Liver (tissue), 8 donors: ENCODE measurements at regions not wholly inside any gene's neighbourhood (a gene's known extent, or its start where the extent isn't known, plus 50 kb on each side); places are given as distances from the start of the nearest gene placed in this dataset.

Experiments used
- DNase-seq: peaks from one replicate; pipeline ENCODE4 v3.0.0-alpha.2; 2017; ENCODE audit warnings: low spot score
- H3K27ac ChIP-seq, 2 donors: one replicate each; pipeline ENCODE4 v1.7.0; 2013; ENCODE audit warnings: inconsistent platforms in 2 of 2, low read length in 2 of 2, control low read depth in 1 of 2, low read depth in 1 of 2, mild to moderate bottlenecking in 1 of 2
- H3K27me3 ChIP-seq, 4 donors: one replicate each; pipeline versions ENCODE4 v1.6.1 to v1.7.0; 2013; ENCODE audit warnings: low read length in 3 of 4, inconsistent platforms in 1 of 4, mild to moderate bottlenecking in 1 of 4, moderate library complexity in 1 of 4; ENCODE audit not compliant: control insufficient read depth in 4 of 4, insufficient read depth in 4 of 4
- H3K36me3 ChIP-seq, 4 donors: one replicate each; pipeline versions ENCODE4 v1.6.1 to v1.7.0; 2013; ENCODE audit warnings: low read length in 3 of 4, mild to moderate bottlenecking in 3 of 4, low read depth in 1 of 4, moderate library complexity in 1 of 4; ENCODE audit not compliant: control insufficient read depth in 4 of 4, insufficient read depth in 3 of 4
- H3K4me1 ChIP-seq, 4 donors: one replicate each; pipeline versions ENCODE4 v1.6.1 to v1.7.0; 2013; ENCODE audit warnings: low read length in 3 of 4, mild to moderate bottlenecking in 3 of 4, moderate library complexity in 1 of 4; ENCODE audit not compliant: control insufficient read depth in 4 of 4, insufficient read depth in 4 of 4
- H3K4me3 ChIP-seq, 3 donors: one replicate each; pipeline versions ENCODE4 v1.6.1 to v1.7.0; 2013; ENCODE audit warnings: low read length in 3 of 3, control low read depth in 1 of 3, low read depth in 1 of 3, mild to moderate bottlenecking in 1 of 3
- H3K9ac ChIP-seq, 2 donors: one replicate each; pipeline ENCODE4 v1.7.0; 2013; ENCODE audit warnings: low read length in 2 of 2, mild to moderate bottlenecking in 2 of 2, moderate library complexity in 2 of 2, control low read depth in 1 of 2, low read depth in 1 of 2
- H3K9me3 ChIP-seq, 4 donors: one replicate each; pipeline versions ENCODE4 v1.6.1 to v1.7.0; 2013; ENCODE audit warnings: low read length in 3 of 4; ENCODE audit not compliant: control insufficient read depth in 4 of 4
- EGR1 ChIP-seq, 2 donors: IDR thresholded peaks; 2 replicates each; pipeline ENCODE4 v1.6.1; 2016 to 2018; ENCODE audit warnings: antibody characterized with exemption in 2 of 2, low read depth in 2 of 2
- FOXA1 ChIP-seq: IDR thresholded peaks from 2 replicates; pipeline ENCODE4 v1.6.1; 2016; ENCODE audit warnings: antibody characterized with exemption
- FOXA2 ChIP-seq: IDR thresholded peaks from 2 replicates; pipeline ENCODE4 v1.6.1; 2016; ENCODE audit warnings: antibody characterized with exemption
- GABPA ChIP-seq, 2 donors: IDR thresholded peaks in 1 of 2; conservative IDR thresholded peaks in 1 of 2; 2 replicates each; pipeline ENCODE4 v1.6.1; 2016; ENCODE audit warnings: antibody characterized with exemption in 2 of 2, mild to moderate bottlenecking in 1 of 2, moderate library complexity in 1 of 2
- HNF4A ChIP-seq, 2 donors: conservative IDR thresholded peaks; 2 replicates each; pipeline ENCODE4 v1.6.1; 2016; ENCODE audit warnings: antibody characterized with exemption in 2 of 2, mild to moderate bottlenecking in 2 of 2
- HNF4G ChIP-seq: IDR thresholded peaks from 2 replicates; pipeline ENCODE4 v1.6.1; 2016; ENCODE audit warnings: antibody characterized with exemption
- JUND ChIP-seq, 2 donors: IDR thresholded peaks; 2 replicates each; pipeline ENCODE4 v1.6.1; 2016; ENCODE audit warnings: antibody characterized with exemption in 2 of 2
- MAX ChIP-seq: IDR thresholded peaks from 2 replicates; pipeline ENCODE4 v1.6.1; 2016; ENCODE audit warnings: antibody characterized with exemption
- NR2F2 ChIP-seq: IDR thresholded peaks from 2 replicates; pipeline ENCODE4 v1.6.1; 2016; ENCODE audit warnings: antibody characterized with exemption
- RAD21 ChIP-seq, 2 donors: IDR thresholded peaks; 2 replicates each; pipeline ENCODE4 v1.6.1; 2016; ENCODE audit warnings: antibody characterized with exemption in 2 of 2, mild to moderate bottlenecking in 2 of 2
- RXRA ChIP-seq, 2 donors: IDR thresholded peaks; 2 replicates each; pipeline ENCODE4 v1.6.1; 2017 to 2018; ENCODE audit warnings: antibody characterized with exemption in 2 of 2, mild to moderate bottlenecking in 1 of 2
- SP1 ChIP-seq: IDR thresholded peaks from 2 replicates; pipeline ENCODE4 v1.6.1; 2018; ENCODE audit warnings: antibody characterized with exemption, mild to moderate bottlenecking
- TAF1 ChIP-seq: conservative IDR thresholded peaks from 2 replicates; pipeline ENCODE4 v1.6.1; 2016; ENCODE audit warnings: antibody characterized with exemption, mild to moderate bottlenecking
- YY1 ChIP-seq: IDR thresholded peaks from 2 replicates; pipeline ENCODE4 v1.6.1; 2016; ENCODE audit warnings: antibody characterized with exemption, mild to moderate bottlenecking
- WGBS: extraction: QIAGEN DNeasy Blood & Tissue Kit; methylation state at CpG from one replicate; pipeline ENCODE4 v1.1.7; 2013; 5-methylcytosine and 5-hydroxymethylcytosine counted together
- TF ChIP-seq, protein P1 (sequence below): IDR thresholded peaks from 2 replicates; pipeline ENCODE4 v1.6.1; 2016; ENCODE audit warnings: antibody characterized with exemption
- TF ChIP-seq, protein P2 (sequence below): IDR thresholded peaks from 2 replicates; pipeline ENCODE4 v1.6.1; 2016; ENCODE audit warnings: antibody characterized with exemption, mild to moderate bottlenecking
- TF ChIP-seq, protein P3 (sequence below): IDR thresholded peaks from 2 replicates; pipeline ENCODE4 v1.6.1; 2016; ENCODE audit warnings: antibody characterized with exemption
- TF ChIP-seq, protein P4 (sequence below): fragments of 150-350 bp; IDR thresholded peaks from 2 replicates; pipeline ENCODE4 v1.5.1; 2017; ENCODE audit warnings: improper control_type of control experiment, low read depth, low read length; ENCODE audit not compliant: missing input control
- donor health status: healthy.
- donor health status: healthy.
- donor health status: healthy.
- donor health status: healthy.
- donor health status: healthy.

- H3K9me3 ChIP-seq, result no peaks in the 10 kb centered on the region
- H3K9ac ChIP-seq, result no peak overlapping the region
- no peak for DNase-seq
- 92% methylated on average over 23 of the region's 23 CpGs for WGBS
- H3K4me3 ChIP-seq, result no peak overlapping the region
- H3K27me3 ChIP-seq, result no peaks in the 10 kb centered on the region
- H3K36me3 ChIP-seq, result no peaks in the 10 kb centered on the region
- H3K4me1 ChIP-seq, result no peaks in the 10 kb centered on the region
- no peak overlapping the region for H3K27ac ChIP-seq
- TF ChIP-seq RAD21 (IDR thresholded peaks at IDR 0.05) (no peak), FOXA2 (no peak), RXRA (IDR thresholded peaks at IDR 0.05) (no peak), GABPA (IDR thresholded peaks at IDR 0.05 in 1 of 2, conservative IDR thresholded peaks at IDR 0.05 in 1 of 2) (no peak), NR2F2 (no peak), HNF4A (conservative IDR thresholded peaks at IDR 0.05) (no peak), EGR1 (IDR thresholded peaks at IDR 0.05; ENCODE audit: low read depth in 2 of 2) (no peak), JUND (IDR thresholded peaks at IDR 0.05) (no peak), YY1 (no peak), FOXA1 (no peak), SP1 (no peak), TAF1 (no peak), HNF4G (no peak), MAX (no peak)
- TF ChIP-seq, protein P1, sequence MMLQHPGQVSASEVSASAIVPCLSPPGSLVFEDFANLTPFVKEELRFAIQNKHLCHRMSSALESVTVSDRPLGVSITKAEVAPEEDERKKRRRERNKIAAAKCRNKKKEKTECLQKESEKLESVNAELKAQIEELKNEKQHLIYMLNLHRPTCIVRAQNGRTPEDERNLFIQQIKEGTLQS, result no peak
- TF ChIP-seq, protein P2, sequence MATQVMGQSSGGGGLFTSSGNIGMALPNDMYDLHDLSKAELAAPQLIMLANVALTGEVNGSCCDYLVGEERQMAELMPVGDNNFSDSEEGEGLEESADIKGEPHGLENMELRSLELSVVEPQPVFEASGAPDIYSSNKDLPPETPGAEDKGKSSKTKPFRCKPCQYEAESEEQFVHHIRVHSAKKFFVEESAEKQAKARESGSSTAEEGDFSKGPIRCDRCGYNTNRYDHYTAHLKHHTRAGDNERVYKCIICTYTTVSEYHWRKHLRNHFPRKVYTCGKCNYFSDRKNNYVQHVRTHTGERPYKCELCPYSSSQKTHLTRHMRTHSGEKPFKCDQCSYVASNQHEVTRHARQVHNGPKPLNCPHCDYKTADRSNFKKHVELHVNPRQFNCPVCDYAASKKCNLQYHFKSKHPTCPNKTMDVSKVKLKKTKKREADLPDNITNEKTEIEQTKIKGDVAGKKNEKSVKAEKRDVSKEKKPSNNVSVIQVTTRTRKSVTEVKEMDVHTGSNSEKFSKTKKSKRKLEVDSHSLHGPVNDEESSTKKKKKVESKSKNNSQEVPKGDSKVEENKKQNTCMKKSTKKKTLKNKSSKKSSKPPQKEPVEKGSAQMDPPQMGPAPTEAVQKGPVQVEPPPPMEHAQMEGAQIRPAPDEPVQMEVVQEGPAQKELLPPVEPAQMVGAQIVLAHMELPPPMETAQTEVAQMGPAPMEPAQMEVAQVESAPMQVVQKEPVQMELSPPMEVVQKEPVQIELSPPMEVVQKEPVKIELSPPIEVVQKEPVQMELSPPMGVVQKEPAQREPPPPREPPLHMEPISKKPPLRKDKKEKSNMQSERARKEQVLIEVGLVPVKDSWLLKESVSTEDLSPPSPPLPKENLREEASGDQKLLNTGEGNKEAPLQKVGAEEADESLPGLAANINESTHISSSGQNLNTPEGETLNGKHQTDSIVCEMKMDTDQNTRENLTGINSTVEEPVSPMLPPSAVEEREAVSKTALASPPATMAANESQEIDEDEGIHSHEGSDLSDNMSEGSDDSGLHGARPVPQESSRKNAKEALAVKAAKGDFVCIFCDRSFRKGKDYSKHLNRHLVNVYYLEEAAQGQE, result no peak
- TF ChIP-seq, protein P3, sequence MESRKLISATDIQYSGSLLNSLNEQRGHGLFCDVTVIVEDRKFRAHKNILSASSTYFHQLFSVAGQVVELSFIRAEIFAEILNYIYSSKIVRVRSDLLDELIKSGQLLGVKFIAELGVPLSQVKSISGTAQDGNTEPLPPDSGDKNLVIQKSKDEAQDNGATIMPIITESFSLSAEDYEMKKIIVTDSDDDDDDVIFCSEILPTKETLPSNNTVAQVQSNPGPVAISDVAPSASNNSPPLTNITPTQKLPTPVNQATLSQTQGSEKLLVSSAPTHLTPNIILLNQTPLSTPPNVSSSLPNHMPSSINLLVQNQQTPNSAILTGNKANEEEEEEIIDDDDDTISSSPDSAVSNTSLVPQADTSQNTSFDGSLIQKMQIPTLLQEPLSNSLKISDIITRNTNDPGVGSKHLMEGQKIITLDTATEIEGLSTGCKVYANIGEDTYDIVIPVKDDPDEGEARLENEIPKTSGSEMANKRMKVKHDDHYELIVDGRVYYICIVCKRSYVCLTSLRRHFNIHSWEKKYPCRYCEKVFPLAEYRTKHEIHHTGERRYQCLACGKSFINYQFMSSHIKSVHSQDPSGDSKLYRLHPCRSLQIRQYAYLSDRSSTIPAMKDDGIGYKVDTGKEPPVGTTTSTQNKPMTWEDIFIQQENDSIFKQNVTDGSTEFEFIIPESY, result no peak
- TF ChIP-seq, protein P4, sequence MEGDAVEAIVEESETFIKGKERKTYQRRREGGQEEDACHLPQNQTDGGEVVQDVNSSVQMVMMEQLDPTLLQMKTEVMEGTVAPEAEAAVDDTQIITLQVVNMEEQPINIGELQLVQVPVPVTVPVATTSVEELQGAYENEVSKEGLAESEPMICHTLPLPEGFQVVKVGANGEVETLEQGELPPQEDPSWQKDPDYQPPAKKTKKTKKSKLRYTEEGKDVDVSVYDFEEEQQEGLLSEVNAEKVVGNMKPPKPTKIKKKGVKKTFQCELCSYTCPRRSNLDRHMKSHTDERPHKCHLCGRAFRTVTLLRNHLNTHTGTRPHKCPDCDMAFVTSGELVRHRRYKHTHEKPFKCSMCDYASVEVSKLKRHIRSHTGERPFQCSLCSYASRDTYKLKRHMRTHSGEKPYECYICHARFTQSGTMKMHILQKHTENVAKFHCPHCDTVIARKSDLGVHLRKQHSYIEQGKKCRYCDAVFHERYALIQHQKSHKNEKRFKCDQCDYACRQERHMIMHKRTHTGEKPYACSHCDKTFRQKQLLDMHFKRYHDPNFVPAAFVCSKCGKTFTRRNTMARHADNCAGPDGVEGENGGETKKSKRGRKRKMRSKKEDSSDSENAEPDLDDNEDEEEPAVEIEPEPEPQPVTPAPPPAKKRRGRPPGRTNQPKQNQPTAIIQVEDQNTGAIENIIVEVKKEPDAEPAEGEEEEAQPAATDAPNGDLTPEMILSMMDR, result no peak
Measured at GRCh38 chr7:124480821-124481290, 284.7 kb downstream of the GPR37 start.
